Fibroblast of mammary gland (primary cell): ENCODE measurements at regions not wholly inside any gene's neighbourhood (a gene's known extent, or its start where the extent isn't known, plus 50 kb on each side); places are given as distances from the start of the nearest gene placed in this dataset.

Experiments used
- DNase-seq: peaks from one replicate; pipeline ENCODE4 v3.0.0-alpha.2; 2010; ENCODE audit warnings: low read depth
- H3K4me3 ChIP-seq: 2 replicates; pipeline ENCODE4 v1.5.1; 2011; ENCODE audit warnings: low read depth, mild to moderate bottlenecking, low read length, moderate library complexity; ENCODE audit not compliant: control insufficient read depth
- TF ChIP-seq, protein P1 (sequence below): conservative IDR thresholded peaks from 2 replicates; pipeline ENCODE4 v1.5.1; 2011; ENCODE audit warnings: low read depth, low read length, inconsistent platforms; ENCODE audit not compliant: control insufficient read depth, insufficient read depth

GRCh38 chr18:78145096-78145495 lies 834.5 kb upstream of the SALL3 start:
- TF ChIP-seq, protein P1, sequence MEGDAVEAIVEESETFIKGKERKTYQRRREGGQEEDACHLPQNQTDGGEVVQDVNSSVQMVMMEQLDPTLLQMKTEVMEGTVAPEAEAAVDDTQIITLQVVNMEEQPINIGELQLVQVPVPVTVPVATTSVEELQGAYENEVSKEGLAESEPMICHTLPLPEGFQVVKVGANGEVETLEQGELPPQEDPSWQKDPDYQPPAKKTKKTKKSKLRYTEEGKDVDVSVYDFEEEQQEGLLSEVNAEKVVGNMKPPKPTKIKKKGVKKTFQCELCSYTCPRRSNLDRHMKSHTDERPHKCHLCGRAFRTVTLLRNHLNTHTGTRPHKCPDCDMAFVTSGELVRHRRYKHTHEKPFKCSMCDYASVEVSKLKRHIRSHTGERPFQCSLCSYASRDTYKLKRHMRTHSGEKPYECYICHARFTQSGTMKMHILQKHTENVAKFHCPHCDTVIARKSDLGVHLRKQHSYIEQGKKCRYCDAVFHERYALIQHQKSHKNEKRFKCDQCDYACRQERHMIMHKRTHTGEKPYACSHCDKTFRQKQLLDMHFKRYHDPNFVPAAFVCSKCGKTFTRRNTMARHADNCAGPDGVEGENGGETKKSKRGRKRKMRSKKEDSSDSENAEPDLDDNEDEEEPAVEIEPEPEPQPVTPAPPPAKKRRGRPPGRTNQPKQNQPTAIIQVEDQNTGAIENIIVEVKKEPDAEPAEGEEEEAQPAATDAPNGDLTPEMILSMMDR, result no peak
- H3K4me3 ChIP-seq, result no peak overlapping the region
- DNase-seq, result no peak

DNA sequence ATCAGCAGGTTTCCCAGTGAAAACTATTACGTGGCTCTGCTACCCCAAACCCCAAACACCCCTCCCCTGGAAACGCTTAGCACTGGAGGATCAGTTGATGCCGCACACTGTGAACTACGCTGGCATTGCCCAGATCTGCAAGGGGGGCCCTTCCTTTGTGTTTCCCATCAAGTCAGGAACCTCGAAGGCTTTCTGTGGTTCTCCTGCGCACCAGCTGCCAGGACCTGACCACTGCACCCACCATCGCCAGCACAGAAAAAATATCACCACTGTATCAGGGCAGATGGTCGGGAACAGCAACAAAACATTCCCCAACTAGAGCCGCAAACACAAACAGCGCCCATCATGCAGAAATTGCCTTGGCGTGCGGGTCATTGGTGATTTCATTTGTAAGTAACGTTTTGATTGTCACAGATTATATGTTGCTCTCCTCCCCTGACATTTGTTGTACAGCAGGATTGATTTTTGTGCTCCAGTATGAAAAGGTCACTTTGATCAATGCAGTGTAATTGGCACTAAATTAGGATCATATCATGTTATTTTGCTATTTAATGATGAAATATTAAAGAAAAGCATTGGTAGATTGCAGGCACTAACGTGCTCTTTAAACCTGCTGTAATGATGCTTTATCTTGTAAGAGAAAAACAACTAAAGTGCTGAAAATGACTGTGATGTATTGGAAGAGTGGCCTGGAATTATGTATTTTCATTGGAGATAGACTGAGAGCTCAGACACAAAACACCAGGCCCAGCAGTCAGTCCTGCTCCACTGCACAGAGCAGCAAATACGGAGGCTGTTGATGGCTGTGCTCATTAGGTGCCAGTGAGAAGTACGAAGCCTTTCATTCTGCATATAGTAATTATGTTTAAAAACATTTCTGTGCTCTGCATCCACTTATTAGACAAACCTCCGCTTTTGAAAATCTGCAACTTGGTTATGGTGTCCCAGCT lies 833.2 kb upstream of the SALL3 start:
- TF ChIP-seq, protein P1, result no peak

GRCh38 chr18:78150590-78150989 lies 829.0 kb upstream of the SALL3 start:
- DNase-seq, result no peak
- TF ChIP-seq, protein P1, result no peak
- H3K4me3 ChIP-seq, result no peak overlapping the region

More for the DNA sequence above, 833.2 kb upstream of the SALL3 start:
- DNase-seq, result no peak
- no peak overlapping the region for H3K4me3 ChIP-seq

DNA sequence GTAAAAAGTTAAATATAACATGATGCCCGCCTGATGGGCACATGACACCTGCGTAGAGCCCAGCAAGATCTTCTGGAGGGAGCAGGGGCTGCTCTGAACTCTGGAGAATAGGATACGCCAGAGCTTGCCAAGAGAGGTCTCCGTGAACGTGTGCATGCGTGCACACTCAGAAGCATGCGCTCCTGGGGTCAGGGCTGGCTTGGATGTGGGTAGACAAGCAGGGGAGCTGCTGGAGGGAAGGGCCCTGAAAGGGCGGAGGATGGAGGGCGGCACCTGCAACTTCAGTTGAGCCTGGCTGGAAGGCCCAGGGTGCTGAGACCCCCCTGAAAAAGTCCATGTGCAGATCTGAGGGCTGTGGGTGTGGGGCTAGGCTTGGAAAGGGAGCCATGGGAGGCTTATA lies 828.4 kb upstream of the SALL3 start:
- H3K4me3 ChIP-seq, result no peak overlapping the region
- TF ChIP-seq, protein P1, result no peak

GRCh38 chr18:78151948-78152725 lies 827.5 kb upstream of the SALL3 start:
- TF ChIP-seq, protein P1, result no peak
- no peak overlapping the region for H3K4me3 ChIP-seq
- DNase-seq, result no peak

More for the DNA sequence above, 828.4 kb upstream of the SALL3 start:
- no peak for DNase-seq

DNA sequence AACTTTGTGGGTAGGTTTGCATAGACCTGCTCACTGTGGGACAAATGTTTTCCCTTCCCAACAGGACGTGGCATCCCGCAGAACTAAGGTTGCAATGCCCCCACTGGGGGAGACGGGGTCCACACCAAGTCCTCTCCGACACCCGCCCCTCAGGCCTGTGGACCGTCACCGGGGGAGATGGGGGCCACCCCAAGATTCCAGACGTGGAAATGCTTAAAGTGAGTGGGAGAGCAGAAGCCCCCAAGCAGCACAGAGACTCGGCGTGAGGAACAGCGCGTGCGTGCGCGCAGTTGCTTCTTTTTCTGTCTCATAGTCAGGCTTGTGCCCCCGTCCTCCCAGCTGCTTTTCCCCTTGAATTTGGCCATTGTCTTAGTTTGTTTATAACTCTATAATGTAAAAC lies 826.3 kb upstream of the SALL3 start:
- no peak for DNase-seq
- H3K4me3 ChIP-seq, result no peak overlapping the region
- TF ChIP-seq, protein P1, result no peak
